Small intestine (tissue), 7 donors: ENCODE measurements at regions not wholly inside any gene's neighbourhood (a gene's known extent, or its start where the extent isn't known, plus 50 kb on each side); places are given as distances from the start of the nearest gene placed in this dataset.

ENCODE experiments used
- DNase-seq, 2 donors: peaks; one replicate each; pipeline versions ENCODE4 v3.0.0 to v3.0.0-alpha.2; 2013
- FAIRE-seq: peaks from 2 replicates; lab custom pipeline; 2012; peaks lifted over from hg19 to GRCh38; lab: Jason Lieb, UNC
- H3K27ac ChIP-seq, 3 donors: one replicate each; pipeline ENCODE4 v1.5.1; 2013; ENCODE audit warnings: low read length in 2 of 3, mild to moderate bottlenecking in 2 of 3, control low read depth in 1 of 3, inconsistent platforms in 1 of 3, low read depth in 1 of 3, moderate library complexity in 1 of 3
- H3K27me3 ChIP-seq, 3 donors: one replicate each; pipeline ENCODE4 v1.6.1; 2013; ENCODE audit warnings: low read length in 3 of 3, inconsistent platforms in 1 of 3; ENCODE audit not compliant: control insufficient read depth in 3 of 3, insufficient read depth in 3 of 3
- H3K36me3 ChIP-seq, 3 donors: one replicate each; pipeline ENCODE4 v1.6.1; 2013; ENCODE audit warnings: low read length in 3 of 3, inconsistent platforms in 1 of 3, low read depth in 1 of 3, mild to moderate bottlenecking in 1 of 3, moderate library complexity in 1 of 3; ENCODE audit not compliant: control insufficient read depth in 3 of 3, insufficient read depth in 2 of 3
- H3K4me1 ChIP-seq, 3 donors: one replicate each; pipeline ENCODE4 v1.6.1; 2013; ENCODE audit warnings: low read length in 2 of 3, inconsistent platforms in 1 of 3, low read depth in 1 of 3, mild to moderate bottlenecking in 1 of 3, moderate library complexity in 1 of 3; ENCODE audit not compliant: control insufficient read depth in 3 of 3, insufficient read depth in 2 of 3
- H3K4me3 ChIP-seq, 3 donors: one replicate each; pipeline ENCODE4 v1.5.1; 2013; ENCODE audit warnings: low read length in 3 of 3, control low read depth in 1 of 3, inconsistent platforms in 1 of 3, low read depth in 1 of 3, mild to moderate bottlenecking in 1 of 3, moderate library complexity in 1 of 3
- H3K9me3 ChIP-seq, 2 donors: one replicate each; pipeline ENCODE4 v1.6.1; 2013; ENCODE audit warnings: low read depth in 1 of 2, low read length in 1 of 2; ENCODE audit not compliant: control insufficient read depth in 2 of 2, insufficient read depth in 1 of 2
- WGBS, 3 donors: extraction: QIAGEN DNeasy Blood & Tissue Kit; methylation state at CpG; one replicate each; pipeline ENCODE4 v1.1.7; 2013; 5-methylcytosine and 5-hydroxymethylcytosine counted together
- donor health status: healthy with polysubstance abuse.
- donor health status: control.
- donor health status: control.
- donor health status: Bipolar disorder and iron deficiency.
- donor health status: healthy.

DNA sequence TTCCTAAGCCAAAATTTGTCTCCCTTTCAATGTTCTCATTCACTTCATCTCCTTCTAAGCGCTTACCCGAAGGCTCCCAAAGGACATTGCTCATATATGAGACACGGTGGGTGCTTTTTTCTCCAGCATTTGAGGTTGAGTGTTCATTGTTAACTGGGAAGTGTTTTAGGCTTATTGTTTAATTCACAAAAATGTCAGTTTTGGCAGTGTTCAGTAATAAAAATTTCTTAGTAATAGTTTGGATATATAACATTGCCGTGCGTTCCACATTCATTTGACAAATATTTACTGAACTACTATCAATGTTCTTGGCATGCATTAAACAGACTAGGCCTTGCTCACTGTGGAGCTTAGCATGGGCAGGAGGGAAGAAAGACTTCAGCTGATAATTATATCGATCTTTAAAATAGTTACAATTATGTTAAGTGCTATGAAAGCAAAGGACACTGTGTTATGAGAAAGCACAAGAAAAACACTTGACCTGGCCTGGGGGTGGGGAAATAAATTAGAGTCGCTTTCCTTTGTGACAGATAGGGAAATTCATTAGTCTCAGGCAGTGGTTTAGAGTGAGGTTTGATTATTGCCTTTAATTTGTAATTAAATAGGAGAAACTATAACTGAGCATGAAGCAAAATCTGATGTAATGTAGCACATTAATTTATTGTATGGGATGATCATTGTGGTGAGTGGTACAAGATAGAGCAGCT is 82.2 kb upstream of the DOCK10 start:
- no peaks in the 10 kb centered on the region for H3K27me3 ChIP-seq
- H3K36me3 ChIP-seq, result no peaks in the 10 kb centered on the region
- DNase-seq (no peak), FAIRE-seq (no peak)
- H3K27ac ChIP-seq, result no peak overlapping the region
- no peaks in the 10 kb centered on the region for H3K4me1 ChIP-seq
- H3K4me3 ChIP-seq, result no peak overlapping the region
- WGBS, 3 donors, result 71 to 74% (median 71%) methylated on average over 7 of the region's 7 CpGs
- H3K9me3 ChIP-seq, result no peaks in the 10 kb centered on the region

DNA sequence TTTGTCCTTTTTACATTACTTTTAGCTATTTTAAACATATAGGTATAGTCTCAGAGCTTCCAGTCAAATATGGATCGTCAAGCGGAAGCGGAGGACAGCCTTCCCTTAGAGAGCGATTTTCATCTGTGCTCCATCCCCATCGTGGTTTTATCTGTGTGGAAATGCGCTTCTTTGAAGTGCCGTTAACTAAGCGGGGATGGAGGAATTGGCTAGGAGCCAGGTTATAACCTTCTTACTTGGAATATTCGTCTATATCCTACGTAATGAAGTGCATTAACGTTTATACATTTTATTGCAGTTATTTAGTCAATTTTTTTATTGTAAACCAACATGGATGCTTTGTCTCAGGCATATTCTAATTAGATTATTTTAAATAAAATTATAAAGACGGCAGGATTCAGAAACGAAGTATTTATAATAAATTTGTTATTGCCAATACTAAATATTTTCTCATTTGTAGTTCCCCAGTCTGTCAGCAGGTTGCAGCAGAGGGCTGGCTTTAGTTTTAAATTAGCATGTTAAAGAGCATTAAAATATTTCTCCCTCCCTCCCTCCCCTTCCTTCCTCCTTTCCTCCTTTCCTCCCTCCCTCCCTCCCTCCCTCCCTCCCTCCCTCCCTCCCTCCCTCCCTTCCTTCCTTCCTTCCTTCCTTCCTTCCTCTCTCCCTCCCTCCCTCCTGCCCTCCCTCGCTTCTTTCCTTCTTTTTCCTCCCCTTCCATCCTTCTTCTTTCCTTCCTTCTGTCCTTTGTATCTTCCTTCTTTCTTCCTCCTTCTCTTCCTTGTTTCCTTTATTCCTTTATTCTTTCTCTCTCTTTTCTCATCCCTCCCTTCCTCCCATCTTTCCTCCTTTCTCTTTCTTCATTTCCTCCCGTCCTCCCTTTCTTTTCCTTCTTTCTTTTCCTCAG is 80.6 kb upstream of the DOCK10 start:
- WGBS, 3 donors, result 40 to 69% (median 56%) methylated on average over 15 of the region's 15 CpGs
- no peaks in the 10 kb centered on the region for H3K4me1 ChIP-seq
- FAIRE-seq (no peak), DNase-seq (peak in 1 of 2 donors; percentile 10)
- H3K4me3 ChIP-seq, result no peak overlapping the region
- no peak overlapping the region for H3K27ac ChIP-seq
- H3K36me3 ChIP-seq, result no peaks in the 10 kb centered on the region
- H3K27me3 ChIP-seq, result no peaks in the 10 kb centered on the region
- H3K9me3 ChIP-seq, result no peaks in the 10 kb centered on the region

DNA sequence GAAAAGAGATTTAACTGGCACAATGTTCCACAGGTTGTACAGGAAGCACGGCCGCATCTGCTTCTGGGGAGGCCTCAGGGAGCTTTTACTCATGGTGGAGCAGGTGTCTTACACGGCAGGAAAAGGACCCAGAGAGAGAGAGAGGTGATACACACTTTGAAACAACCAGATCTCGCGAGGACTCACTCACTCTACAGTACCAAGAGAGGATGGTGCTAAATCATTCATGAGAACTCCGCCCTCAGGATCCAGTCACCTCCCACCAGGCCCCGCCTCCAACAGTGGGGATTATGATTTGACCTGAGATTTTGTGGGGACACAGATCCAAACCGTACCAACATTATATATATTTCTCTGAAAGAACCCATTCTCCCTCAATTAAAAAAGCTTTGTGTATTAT is 79.7 kb upstream of the DOCK10 start:
- Histone ChIP-seq H3K9me3 (no peaks in the 10 kb centered on the region), H3K4me1 (no peaks in the 10 kb centered on the region), H3K36me3 (no peaks in the 10 kb centered on the region), H3K27me3 (no peaks in the 10 kb centered on the region), H3K27ac (no peak overlapping the region), H3K4me3 (no peak overlapping the region)
- DNase-seq, result no peak
- FAIRE-seq, result no peak
- WGBS, 3 donors, result 68 to 87% (median 76%) methylated on average over 8 of the region's 8 CpGs

DNA sequence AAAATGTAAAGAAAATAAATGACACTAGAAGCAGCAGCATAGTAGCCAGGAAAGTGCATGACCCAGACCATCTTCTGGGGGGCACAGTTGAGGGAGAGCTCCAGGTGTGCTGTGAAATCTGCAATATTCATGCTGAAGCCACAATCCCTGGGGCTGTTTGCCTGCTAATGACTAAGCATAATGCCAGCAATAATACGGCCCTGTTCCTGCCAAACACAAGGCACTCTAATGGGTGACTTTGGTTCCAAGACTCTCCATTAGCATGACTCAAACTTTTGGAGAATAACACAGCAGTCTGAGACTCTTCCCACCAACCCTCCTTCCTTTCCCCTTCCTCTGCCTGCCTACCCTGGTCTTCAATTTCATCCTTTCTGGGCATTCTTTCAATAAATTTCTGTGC is 77.9 kb upstream of the DOCK10 start:
- WGBS, 3 donors, result 32 to 40% (median 39%) methylated on average over 1 of the region's 1 CpG
- Histone ChIP-seq H3K36me3 (no peaks in the 10 kb centered on the region), H3K27ac (no peak overlapping the region), H3K4me1 (no peaks in the 10 kb centered on the region), H3K9me3 (no peaks in the 10 kb centered on the region), H3K4me3 (no peak overlapping the region), H3K27me3 (no peaks in the 10 kb centered on the region)
- DNase-seq (no peak), FAIRE-seq (no peak)

DNA sequence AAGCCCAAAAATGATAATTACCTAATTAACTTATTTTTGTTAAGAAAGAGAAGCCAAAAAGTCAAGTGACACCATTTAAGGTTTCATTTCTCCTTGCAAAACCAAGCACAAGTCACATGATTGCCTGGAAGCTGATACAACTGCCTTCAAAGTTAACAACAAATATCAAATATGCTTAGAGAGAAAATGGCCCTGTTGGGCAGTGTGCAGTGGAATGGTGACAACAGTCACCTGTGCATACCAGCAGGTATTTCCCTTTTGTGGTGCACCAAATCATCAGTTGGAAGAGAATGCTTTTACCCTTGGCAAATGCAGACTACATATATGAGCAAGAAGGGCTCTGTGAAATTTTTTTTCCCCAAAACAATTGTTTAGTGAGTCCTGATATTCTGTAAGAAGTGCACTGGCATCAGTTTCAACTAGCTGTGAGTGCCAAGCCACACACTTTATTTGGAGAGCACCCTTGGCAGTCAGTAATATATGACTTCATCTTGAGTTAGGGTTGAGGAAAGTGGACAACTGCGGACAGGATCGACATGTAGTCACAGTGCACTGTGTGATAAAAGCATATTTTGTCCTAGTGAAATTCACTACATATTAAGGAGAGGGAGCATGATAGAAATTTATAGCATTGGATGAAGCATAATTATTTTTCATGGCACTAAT is 74.9 kb upstream of the DOCK10 start:
- no peaks in the 10 kb centered on the region for H3K4me1 ChIP-seq
- H3K4me3 ChIP-seq, result no peak overlapping the region
- no peaks in the 10 kb centered on the region for H3K36me3 ChIP-seq
- no peak for FAIRE-seq
- 83 to 92% (median 86%) methylated on average over 2 of the region's 2 CpGs for WGBS, 3 donors
- H3K27ac ChIP-seq, result no peak overlapping the region
- no peaks in the 10 kb centered on the region for H3K9me3 ChIP-seq
- DNase-seq, result no peak
- no peaks in the 10 kb centered on the region for H3K27me3 ChIP-seq

DNA sequence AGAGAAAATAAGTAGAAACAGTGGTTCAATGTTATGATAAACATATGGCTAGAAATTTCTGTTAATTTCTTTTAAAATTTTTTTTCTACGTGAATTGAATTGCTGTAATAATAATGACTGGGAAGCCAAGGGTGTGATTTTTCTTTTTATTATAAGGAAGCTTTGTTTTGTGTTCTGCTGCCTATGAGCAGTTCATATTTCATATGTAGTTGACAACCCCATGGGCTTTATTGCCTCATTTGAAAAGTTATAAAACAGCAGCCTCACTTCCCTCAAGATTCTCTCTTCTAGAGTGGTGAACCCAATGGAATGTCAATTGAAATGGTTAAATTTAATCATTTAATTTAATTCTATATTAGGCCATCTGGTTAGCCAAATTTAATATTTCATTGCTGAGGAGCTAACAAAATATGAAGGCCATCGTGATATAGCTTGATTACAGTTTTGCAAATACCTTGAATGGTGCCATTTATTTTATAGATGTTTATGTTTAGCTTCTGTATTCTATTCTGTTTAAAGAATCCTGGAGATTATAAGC is 72.6 kb upstream of the DOCK10 start:
- WGBS, 3 donors, result 85 to 93% (median 90%) methylated on average over 2 of the region's 2 CpGs
- Histone ChIP-seq H3K36me3 (no peaks in the 10 kb centered on the region), H3K27me3 (no peaks in the 10 kb centered on the region), H3K9me3 (no peaks in the 10 kb centered on the region), H3K4me1 (no peaks in the 10 kb centered on the region), H3K27ac (no peak overlapping the region), H3K4me3 (no peak overlapping the region)
- no peak for FAIRE-seq
- DNase-seq, result no peak

DNA sequence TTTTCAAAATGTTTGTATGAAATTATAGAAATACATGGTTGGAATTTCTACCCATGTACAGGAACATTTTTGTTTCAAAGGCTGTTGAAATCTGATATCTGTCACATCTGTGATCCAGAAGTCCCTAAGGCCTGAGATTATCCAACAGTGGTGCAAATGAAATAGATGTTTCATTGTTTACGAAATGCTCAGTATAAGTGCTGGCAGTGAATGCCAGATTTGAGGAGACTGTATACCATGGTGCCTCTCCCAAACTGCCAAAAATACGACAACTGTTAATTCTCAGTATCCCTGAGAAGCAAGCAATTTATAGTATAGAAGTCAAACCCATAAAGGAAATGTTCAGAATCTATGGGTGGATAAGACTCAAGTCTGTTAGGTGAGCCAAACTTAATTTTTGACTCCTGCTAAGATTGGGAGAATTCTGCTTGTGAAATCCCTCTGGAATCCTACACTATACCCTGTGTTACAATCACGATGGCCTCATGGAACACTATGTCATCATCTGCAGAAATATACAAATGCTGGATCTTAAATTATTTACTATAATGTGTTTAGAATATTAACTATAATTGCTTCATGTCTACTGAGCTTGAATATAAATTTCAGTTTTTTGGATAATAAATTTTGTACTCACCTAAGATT is 71.2 kb upstream of the DOCK10 start:
- Histone ChIP-seq H3K4me3 (no peak overlapping the region), H3K9me3 (no peaks in the 10 kb centered on the region), H3K36me3 (no peaks in the 10 kb centered on the region), H3K27me3 (no peaks in the 10 kb centered on the region), H3K4me1 (no peaks in the 10 kb centered on the region), H3K27ac (no peak overlapping the region)
- no peak for DNase-seq
- FAIRE-seq, result no peak
- 80 to 88% (median 87%) methylated on average over 3 of the region's 3 CpGs for WGBS, 3 donors
